ENCODE measurements at regions not wholly inside any gene's neighbourhood (a gene's known extent, or its start where the extent isn't known, plus 50 kb on each side); places are given as distances from the start of the nearest gene placed in this dataset.

DNA sequence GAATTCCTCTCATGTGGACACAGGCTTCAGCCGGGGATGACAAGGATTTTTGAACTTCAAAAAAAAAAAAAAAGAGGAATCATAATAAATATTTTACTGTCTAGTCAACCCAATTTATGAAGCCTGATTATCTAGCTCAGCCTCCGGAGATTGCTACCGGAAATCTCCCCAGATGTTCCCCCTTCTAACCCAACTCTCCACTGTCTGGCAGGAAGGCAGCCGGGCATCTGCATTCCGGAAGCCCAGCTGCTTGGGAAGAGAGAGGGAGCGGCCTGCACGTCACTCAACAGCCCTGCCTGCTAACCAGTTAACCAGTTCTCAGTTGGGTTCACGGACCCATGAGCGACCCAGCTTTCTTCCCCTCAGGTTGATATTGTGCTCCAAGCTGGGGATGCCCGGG, 87.2 kb upstream of the POU3F3 start:
- DNase-seq, result no peak
- Histone ChIP-seq H3K36me3 (no peaks in the 10 kb centered on the region), H3K9me3 (ENCODE audit: severe bottlenecking) (no peaks in the 10 kb centered on the region), H3K27me3 (ENCODE audit: insufficient read depth, low read depth, severe bottlenecking) (peaks cover 49% of the 10 kb centered on the region), H3K4me3 (ENCODE audit: low read depth, low read length) (no peak overlapping the region), H3K27ac (no peak overlapping the region)
- TF ChIP-seq, protein P1, sequence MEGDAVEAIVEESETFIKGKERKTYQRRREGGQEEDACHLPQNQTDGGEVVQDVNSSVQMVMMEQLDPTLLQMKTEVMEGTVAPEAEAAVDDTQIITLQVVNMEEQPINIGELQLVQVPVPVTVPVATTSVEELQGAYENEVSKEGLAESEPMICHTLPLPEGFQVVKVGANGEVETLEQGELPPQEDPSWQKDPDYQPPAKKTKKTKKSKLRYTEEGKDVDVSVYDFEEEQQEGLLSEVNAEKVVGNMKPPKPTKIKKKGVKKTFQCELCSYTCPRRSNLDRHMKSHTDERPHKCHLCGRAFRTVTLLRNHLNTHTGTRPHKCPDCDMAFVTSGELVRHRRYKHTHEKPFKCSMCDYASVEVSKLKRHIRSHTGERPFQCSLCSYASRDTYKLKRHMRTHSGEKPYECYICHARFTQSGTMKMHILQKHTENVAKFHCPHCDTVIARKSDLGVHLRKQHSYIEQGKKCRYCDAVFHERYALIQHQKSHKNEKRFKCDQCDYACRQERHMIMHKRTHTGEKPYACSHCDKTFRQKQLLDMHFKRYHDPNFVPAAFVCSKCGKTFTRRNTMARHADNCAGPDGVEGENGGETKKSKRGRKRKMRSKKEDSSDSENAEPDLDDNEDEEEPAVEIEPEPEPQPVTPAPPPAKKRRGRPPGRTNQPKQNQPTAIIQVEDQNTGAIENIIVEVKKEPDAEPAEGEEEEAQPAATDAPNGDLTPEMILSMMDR (IDR thresholded peaks at IDR 0.05; ENCODE audit: low read depth, low read length), result no peak

DNA sequence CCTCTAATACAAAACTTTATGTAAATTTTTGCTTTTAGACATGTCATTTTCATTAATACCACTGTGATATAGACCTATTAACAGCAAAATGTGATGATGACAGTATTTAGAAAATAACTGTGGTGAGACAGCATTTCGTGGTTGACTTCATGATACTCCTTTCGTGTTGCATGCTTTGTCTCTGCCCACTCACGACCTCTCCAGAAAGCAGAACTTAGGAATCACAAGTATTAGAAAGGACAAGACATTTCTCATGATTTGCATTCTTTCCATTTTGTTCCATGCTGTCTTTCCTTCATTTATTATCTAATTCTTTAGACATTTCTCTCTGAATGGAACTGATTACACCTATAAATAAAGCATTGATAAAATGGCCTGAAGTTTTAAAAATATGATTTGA, 85.2 kb upstream of the POU3F3 start:
- TF ChIP-seq, protein P1 (IDR thresholded peaks at IDR 0.05; ENCODE audit: low read depth, low read length), result no peak
- DNase-seq, result no peak
- peaks cover 38% of the 10 kb centered on the region for H3K27me3 ChIP-seq (ENCODE audit: insufficient read depth, low read depth, severe bottlenecking)

DNA sequence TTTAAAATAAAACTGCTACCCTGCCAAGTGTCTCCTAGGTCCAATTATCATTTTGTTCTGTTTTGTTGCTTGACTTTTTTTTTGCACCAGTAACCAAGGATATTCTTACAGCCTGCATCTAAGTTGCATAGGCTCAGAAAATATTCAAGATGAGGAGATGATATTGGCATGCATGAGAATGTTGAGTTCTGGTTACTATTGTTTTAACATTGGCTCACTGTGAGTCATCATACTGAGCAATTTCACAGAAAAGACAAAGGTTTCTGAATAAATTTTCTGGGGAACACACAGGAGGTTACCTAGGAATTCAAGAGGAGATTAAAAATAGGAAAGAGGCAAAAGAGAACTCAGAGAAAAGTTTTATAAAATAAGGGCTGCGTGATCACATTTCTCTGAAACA, 84.8 kb upstream of the POU3F3 start:
- Histone ChIP-seq H3K4me3 (ENCODE audit: low read depth, low read length) (no peak overlapping the region), H3K27me3 (ENCODE audit: insufficient read depth, low read depth, severe bottlenecking) (peaks cover 38% of the 10 kb centered on the region), H3K36me3 (no peaks in the 10 kb centered on the region), H3K9me3 (ENCODE audit: severe bottlenecking) (no peaks in the 10 kb centered on the region), H3K27ac (no peak overlapping the region)
- TF ChIP-seq, protein P1 (IDR thresholded peaks at IDR 0.05; ENCODE audit: low read depth, low read length), result no peak
- DNase-seq, result no peak

More for the DNA sequence above, 85.2 kb upstream of the POU3F3 start:
- Histone ChIP-seq H3K4me3 (ENCODE audit: low read depth, low read length) (no peak overlapping the region), H3K9me3 (ENCODE audit: severe bottlenecking) (no peaks in the 10 kb centered on the region), H3K27ac (no peak overlapping the region), H3K36me3 (no peaks in the 10 kb centered on the region)

DNA sequence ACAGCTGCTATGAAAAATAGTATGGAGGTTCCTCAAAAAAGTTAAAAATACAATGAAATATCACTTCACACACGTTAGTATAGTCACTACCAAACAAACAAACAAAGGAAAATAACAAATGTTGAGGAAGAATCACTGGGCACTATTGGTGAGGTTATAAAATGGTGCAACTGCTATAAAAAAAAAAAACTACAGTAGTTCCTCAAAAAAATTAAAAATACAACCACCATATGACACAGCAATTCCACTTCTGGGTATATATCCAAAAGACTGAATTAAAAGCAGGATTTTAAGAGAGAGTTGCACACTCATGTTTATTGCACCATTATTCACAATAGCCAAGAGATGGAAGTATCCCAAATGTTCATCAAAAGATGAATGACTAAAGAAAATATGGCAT, 80.9 kb upstream of the POU3F3 start:
- TF ChIP-seq, protein P1 (IDR thresholded peaks at IDR 0.05; ENCODE audit: low read depth, low read length), result no peak
- Histone ChIP-seq H3K27ac (no peak overlapping the region), H3K9me3 (ENCODE audit: severe bottlenecking) (no peaks in the 10 kb centered on the region), H3K36me3 (no peaks in the 10 kb centered on the region), H3K4me3 (ENCODE audit: low read depth, low read length) (no peak overlapping the region), H3K27me3 (ENCODE audit: insufficient read depth, low read depth, severe bottlenecking) (peaks cover 49% of the 10 kb centered on the region)
- no peak for DNase-seq

DNA sequence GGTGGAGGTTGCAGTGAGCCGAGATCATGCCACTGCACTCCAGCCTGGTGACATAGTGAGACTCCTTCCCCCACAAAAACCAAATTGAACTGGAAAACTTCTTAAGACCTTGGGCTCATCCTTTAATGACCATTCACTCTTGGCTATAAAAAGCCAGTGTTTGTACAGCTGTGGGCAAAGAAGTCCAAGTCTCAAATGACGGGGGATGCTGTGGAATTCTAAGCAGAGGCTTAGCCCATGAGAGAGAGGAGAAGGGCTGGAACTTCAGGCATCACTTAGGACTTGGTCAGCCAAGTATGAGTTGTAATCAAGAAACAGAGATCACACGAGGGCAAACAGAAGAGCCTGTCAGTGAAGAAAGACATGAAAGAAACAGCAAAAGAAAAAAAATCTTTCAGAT, 79.3 kb upstream of the POU3F3 start:
- no peak for DNase-seq
- Histone ChIP-seq H3K27ac (no peak overlapping the region), H3K9me3 (ENCODE audit: severe bottlenecking) (no peaks in the 10 kb centered on the region), H3K36me3 (no peaks in the 10 kb centered on the region), H3K27me3 (ENCODE audit: insufficient read depth, low read depth, severe bottlenecking) (peaks cover 51% of the 10 kb centered on the region), H3K4me3 (ENCODE audit: low read depth, low read length) (no peak overlapping the region)
- TF ChIP-seq, protein P1 (IDR thresholded peaks at IDR 0.05; ENCODE audit: low read depth, low read length), result no peak

DNA sequence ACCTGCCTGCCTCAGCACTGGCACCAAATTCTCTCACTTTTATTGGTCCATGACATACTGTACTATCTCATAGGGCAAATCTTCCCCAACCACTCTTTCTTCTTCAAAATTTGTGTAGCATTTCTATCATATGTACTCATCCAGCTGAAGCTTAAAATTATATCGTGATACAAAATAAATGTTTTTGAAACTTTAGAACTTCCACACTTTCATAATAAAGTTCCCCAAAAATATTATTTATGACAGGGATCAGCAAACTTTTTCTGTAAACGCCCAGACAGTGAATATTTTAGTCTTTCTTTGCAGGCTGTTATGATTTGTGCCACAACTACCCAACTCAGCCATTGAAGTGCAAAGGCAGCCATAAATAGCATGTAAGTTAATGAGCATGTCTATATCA, 76.2 kb upstream of the POU3F3 start:
- Histone ChIP-seq H3K4me3 (ENCODE audit: low read depth, low read length) (no peak overlapping the region), H3K36me3 (no peaks in the 10 kb centered on the region), H3K27me3 (ENCODE audit: insufficient read depth, low read depth, severe bottlenecking) (peaks cover 51% of the 10 kb centered on the region), H3K27ac (no peak overlapping the region), H3K9me3 (ENCODE audit: severe bottlenecking) (no peaks in the 10 kb centered on the region)
- no peak for DNase-seq
- TF ChIP-seq, protein P1 (IDR thresholded peaks at IDR 0.05; ENCODE audit: low read depth, low read length), result no peak
